T1000 (cell line): ENCODE measurements at regions not wholly inside any gene's neighbourhood (a gene's known extent, or its start where the extent isn't known, plus 50 kb on each side); places are given as distances from the start of the nearest gene placed in this dataset.
A peak's percentile ranks its signal among the peaks of the same experiment; 100 is the strongest.
"Not testable (repeated sequence)": the region's sequence is repeated elsewhere in the genome, so short reads cannot be mapped to it uniquely, and the experiment has no call there.

Experiments used
- DNase-seq: peaks from one replicate; lab custom pipeline; 2025; ENCODE audit warnings: mixed read lengths; lab: John Stamatoyannopoulos, UW

GRCh38 chr10:29881811-29882210 lies 177.6 kb downstream of the JCAD start:
- DNase-seq: no peak

- DNase-seq: no peak
These were observed 178.0 kb downstream of the JCAD start for GRCh38 chr10:29881336-29881771.

GRCh38 chr10:29880856-29881255 lies 178.5 kb downstream of the JCAD start:
- DNase-seq: no peak

- DNase-seq: no peak
These were observed 179.5 kb downstream of the JCAD start for GRCh38 chr10:29879862-29880261.

GRCh38 chr10:29878492-29878891 lies 180.9 kb downstream of the JCAD start:
- DNase-seq: no peak

GRCh38 chr10:29877793-29878491 lies 181.4 kb downstream of the JCAD start:
- DNase-seq: no peak

- no peak for DNase-seq
These were observed 183.3 kb downstream of the JCAD start for GRCh38 chr10:29876008-29876555.

- DNase-seq: no peak
These were observed 184.6 kb downstream of the JCAD start for GRCh38 chr10:29874606-29875269.

GRCh38 chr10:29873941-29874484 lies 185.4 kb downstream of the JCAD start:
- no peak for DNase-seq

- no peak for DNase-seq
These were observed 188.8 kb downstream of the JCAD start for GRCh38 chr10:29870522-29871044.

- DNase-seq: no peak
These were observed 189.8 kb downstream of the JCAD start for GRCh38 chr10:29869593-29869992.

- DNase-seq: no peak
These were observed 193.0 kb downstream of the JCAD start for GRCh38 chr10:29866356-29866755.

GRCh38 chr10:29865700-29866355 lies 193.6 kb downstream of the JCAD start:
- no peak for DNase-seq

GRCh38 chr10:29862923-29863614 lies 196.3 kb downstream of the JCAD start:
- peak; percentile 21 for DNase-seq

- no peak for DNase-seq
These were observed 197.4 kb downstream of the JCAD start for GRCh38 chr10:29861811-29862505.

GRCh38 chr10:29861231-29861630 lies 198.2 kb downstream of the JCAD start:
- DNase-seq: not testable (repeated sequence)

- DNase-seq: no peak
These were observed 199.2 kb downstream of the JCAD start for GRCh38 chr10:29860166-29860565.

GRCh38 chr10:29859521-29860130 lies 199.8 kb downstream of the JCAD start:
- DNase-seq: no peak

- no peak for DNase-seq
These were observed 200.6 kb downstream of the JCAD start for GRCh38 chr10:29858702-29859267.
